ENCODE measurements at regions not wholly inside any gene's neighbourhood (a gene's known extent, or its start where the extent isn't known, plus 50 kb on each side); places are given as distances from the start of the nearest gene placed in this dataset.

DNA sequence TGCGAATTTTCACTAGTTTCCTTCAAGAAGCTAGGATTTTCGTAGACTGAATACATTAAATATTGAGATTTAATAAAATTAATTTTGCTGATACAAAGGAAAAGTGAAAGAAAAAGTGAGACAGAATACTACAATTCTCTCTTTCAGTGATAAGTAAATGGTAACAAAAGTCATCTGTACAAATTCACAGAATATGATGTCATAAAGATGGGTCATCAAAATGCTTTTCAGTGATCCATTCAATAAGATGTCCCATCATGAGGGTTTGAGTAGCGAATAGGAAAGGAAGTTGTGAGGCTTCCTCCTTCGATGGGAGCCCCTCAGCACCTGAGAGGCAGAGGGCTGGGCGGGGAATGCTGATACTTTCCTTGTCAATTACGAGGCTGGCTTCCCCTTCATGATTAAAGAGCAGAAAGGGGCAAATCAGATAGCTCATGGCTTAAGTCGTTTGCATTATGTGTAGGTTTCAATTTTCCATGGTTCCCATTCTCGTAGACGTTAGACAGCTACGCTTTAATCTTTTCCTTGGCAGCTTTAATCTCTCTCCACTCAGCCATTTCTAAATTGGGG is 108.8 kb upstream of the SORBS2 start:
- TF ChIP-seq, protein P1, sequence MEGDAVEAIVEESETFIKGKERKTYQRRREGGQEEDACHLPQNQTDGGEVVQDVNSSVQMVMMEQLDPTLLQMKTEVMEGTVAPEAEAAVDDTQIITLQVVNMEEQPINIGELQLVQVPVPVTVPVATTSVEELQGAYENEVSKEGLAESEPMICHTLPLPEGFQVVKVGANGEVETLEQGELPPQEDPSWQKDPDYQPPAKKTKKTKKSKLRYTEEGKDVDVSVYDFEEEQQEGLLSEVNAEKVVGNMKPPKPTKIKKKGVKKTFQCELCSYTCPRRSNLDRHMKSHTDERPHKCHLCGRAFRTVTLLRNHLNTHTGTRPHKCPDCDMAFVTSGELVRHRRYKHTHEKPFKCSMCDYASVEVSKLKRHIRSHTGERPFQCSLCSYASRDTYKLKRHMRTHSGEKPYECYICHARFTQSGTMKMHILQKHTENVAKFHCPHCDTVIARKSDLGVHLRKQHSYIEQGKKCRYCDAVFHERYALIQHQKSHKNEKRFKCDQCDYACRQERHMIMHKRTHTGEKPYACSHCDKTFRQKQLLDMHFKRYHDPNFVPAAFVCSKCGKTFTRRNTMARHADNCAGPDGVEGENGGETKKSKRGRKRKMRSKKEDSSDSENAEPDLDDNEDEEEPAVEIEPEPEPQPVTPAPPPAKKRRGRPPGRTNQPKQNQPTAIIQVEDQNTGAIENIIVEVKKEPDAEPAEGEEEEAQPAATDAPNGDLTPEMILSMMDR (conservative IDR thresholded peaks at IDR 0.05), result no peak
- H3K27ac ChIP-seq, result no peak overlapping the region

DNA sequence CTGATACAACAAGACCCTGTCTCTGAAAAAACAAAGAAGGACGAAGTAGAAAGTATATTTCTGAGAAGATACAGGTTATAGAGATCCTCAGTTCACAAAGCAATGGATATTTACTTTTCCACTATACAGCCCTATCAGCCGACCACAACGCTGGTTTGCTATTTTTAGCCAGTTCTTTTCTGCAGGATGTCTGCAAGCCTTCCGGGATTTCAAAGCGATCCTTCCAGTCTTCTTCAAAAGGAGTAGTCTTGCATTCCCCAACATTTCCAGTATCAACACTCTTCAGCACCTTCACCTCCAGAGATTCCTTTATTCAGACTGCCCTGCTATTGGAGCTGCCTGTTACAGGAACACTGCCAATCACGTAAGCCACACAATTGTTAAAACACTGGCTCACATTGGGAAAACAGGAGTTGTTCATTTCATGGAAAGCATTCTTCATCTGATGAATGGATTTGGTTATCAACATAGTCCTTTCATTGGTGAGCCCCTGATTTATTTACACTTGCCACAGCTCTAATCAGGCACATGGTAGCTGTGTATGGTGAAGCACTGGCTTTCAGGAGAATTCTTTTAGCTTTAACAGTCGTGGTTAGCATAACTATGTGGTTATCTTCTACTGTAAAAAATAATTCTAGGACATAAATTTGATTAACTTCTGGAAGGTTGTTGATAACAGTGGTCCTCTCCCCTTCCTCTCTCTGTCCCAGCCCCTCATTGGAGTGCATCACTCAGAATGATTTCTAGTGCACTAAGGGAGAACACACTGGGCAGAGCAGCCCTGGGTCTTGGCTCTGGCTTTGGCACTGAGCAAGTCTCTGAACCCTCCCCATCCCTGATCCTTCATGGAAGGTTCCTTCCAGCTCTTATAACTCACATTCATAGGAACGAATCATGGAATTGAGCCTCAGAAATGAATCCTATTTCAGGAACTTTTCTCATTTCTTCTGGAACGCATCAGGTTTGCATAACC is 109.9 kb upstream of the SORBS2 start:
- no peak overlapping the region for H3K27ac ChIP-seq

DNA sequence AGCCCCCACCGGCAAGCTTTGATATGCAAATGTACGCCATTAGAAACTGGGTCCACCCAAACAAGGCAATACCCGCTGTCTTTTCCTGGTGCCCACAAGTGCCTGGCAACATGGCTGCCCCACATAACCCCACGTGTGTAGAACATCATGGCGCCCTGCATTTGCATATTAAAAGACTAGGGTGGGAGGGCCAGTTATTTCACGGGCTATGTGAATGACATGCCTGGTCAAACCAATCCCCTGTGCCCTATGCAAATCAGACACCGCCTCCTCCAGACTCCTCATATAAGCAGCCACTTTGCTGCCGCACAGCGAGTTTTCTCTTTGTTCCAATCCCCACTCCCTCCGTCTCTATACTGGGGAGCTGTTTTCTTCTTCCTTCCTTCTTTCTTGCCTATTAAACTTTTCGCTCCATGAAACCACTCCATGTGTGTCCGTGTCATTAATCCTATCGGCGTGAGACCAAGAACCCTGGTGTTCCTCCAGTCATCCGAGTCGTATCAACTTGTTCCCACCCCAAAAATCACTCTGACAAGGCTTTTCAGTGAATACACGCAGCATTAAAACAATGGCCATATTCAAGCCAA is 112.6 kb upstream of the SORBS2 start:
- TF ChIP-seq, protein P1 (conservative IDR thresholded peaks at IDR 0.05), result no peak
- H3K27ac ChIP-seq, result no peak overlapping the region

More for the DNA sequence above, 109.9 kb upstream of the SORBS2 start:
- TF ChIP-seq, protein P1 (conservative IDR thresholded peaks at IDR 0.05), result no peak

DNA sequence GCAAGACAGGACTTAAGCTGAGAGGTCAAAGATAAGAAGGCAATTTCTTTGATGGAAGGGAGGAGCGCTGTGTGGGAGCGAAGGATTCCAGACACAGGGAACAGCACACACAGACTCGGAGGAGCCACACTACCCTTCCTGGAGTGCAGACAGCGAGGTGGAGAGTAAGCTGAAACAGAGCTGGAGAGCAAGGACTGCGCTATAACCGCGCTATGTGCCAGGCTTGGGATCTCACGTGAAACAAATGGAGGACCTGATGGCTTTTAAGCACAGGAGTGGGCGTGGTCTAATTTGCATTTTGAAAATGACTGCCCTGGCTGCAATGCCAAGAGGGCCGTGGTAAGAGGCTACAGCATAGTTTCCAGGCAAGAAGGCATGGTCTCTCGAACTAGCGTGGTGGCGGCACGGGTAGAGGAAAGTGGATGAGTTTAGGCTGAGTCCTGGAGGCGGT is 113.9 kb upstream of the SORBS2 start:
- TF ChIP-seq, protein P1 (conservative IDR thresholded peaks at IDR 0.05), result no peak
- no peak overlapping the region for H3K27ac ChIP-seq

DNA sequence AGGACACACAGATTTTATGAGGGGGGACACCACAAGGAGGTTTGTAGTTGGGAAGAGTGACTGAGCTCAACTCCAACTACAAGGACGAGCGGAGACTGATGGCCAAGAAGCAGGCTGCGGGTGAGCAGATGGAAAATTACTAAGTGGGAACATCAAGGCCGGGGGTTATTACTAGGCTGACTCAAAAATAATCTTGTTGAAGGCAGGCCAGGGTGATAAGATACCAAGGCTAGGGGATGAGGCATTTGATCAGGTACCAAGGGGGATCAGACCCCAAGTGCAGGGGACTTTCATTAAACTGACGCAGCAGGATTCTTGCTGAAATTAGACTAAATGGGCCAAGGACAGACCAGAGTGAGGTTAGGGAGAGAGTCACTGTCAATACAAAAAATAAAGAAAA is 119.4 kb upstream of the SORBS2 start:
- no peak overlapping the region for H3K27ac ChIP-seq
- TF ChIP-seq, protein P1 (conservative IDR thresholded peaks at IDR 0.05), result no peak

GRCh38 chr4:185931986-185932385 is 120.0 kb upstream of the SORBS2 start:
- no peak overlapping the region for H3K27ac ChIP-seq
- TF ChIP-seq, protein P1 (conservative IDR thresholded peaks at IDR 0.05), result no peak

DNA sequence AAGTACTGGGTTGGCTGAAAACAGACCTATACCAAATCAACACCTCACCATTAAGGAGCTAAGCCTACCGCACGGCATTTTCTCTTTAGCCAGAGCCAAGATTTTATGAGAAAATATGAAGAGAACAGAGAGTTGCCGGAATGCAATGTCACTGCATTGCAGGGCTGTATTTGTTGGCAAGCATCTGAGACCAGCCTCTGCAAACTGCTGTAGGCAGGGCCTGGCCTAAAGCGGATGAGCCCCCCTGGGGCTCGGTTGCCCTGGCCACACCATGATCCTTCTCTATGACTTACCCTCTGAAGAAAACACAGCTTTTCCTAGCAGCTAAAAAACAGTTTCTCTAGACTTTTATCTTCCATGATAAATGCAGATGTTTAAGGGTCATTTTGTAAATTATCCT is 120.5 kb upstream of the SORBS2 start:
- TF ChIP-seq, protein P1 (conservative IDR thresholded peaks at IDR 0.05), result no peak
- no peak overlapping the region for H3K27ac ChIP-seq
